ENCODE measurements at regions not wholly inside any gene's neighbourhood (a gene's known extent, or its start where the extent isn't known, plus 50 kb on each side); places are given as distances from the start of the nearest gene placed in this dataset.

- no peaks in the 10 kb centered on the region for H3K9me3 ChIP-seq (ENCODE audit: control insufficient read depth, insufficient read depth, low read length)
- H3K36me3 ChIP-seq (ENCODE audit: control insufficient read depth, insufficient read depth, low read length) = no peaks in the 10 kb centered on the region
- H3K27ac ChIP-seq (ENCODE audit: low read depth, low read length) = no peak overlapping the region
- H3K27me3 ChIP-seq (ENCODE audit: control insufficient read depth, insufficient read depth, low read length) = no peaks in the 10 kb centered on the region
- no peak overlapping the region for H3K9ac ChIP-seq (ENCODE audit: low read depth, low read length)
- no peak overlapping the region for H3K4me3 ChIP-seq (ENCODE audit: low read depth, low read length)
- H3K4me1 ChIP-seq (ENCODE audit: control insufficient read depth, insufficient read depth, low read length) = peaks cover 33% of the 10 kb centered on the region
These were observed 281.6 kb upstream of the SEMA6A start for GRCh38 chr5:116856271-116856670.

GRCh38 chr5:116853992-116854391, 279.4 kb upstream of the SEMA6A start:
- no peaks in the 10 kb centered on the region for H3K36me3 ChIP-seq (ENCODE audit: control insufficient read depth, insufficient read depth, low read length)
- H3K27ac ChIP-seq (ENCODE audit: low read depth, low read length) = no peak overlapping the region
- no peak overlapping the region for H3K4me3 ChIP-seq (ENCODE audit: low read depth, low read length)
- no peaks in the 10 kb centered on the region for H3K27me3 ChIP-seq (ENCODE audit: control insufficient read depth, insufficient read depth, low read length)
- no peak overlapping the region for H3K9ac ChIP-seq (ENCODE audit: low read depth, low read length)
- peaks cover 33% of the 10 kb centered on the region for H3K4me1 ChIP-seq (ENCODE audit: control insufficient read depth, insufficient read depth, low read length)
- no peaks in the 10 kb centered on the region for H3K9me3 ChIP-seq (ENCODE audit: control insufficient read depth, insufficient read depth, low read length)

- Histone ChIP-seq H3K4me3 (ENCODE audit: low read depth, low read length) (no peak overlapping the region), H3K36me3 (ENCODE audit: control insufficient read depth, insufficient read depth, low read length) (no peaks in the 10 kb centered on the region), H3K27ac (ENCODE audit: low read depth, low read length) (no peak overlapping the region), H3K9ac (ENCODE audit: low read depth, low read length) (no peak overlapping the region), H3K4me1 (ENCODE audit: control insufficient read depth, insufficient read depth, low read length) (peaks cover 6% of the 10 kb centered on the region), H3K27me3 (ENCODE audit: control insufficient read depth, insufficient read depth, low read length) (no peaks in the 10 kb centered on the region), H3K9me3 (ENCODE audit: control insufficient read depth, insufficient read depth, low read length) (no peaks in the 10 kb centered on the region)
These were observed 274.4 kb upstream of the SEMA6A start for GRCh38 chr5:116848954-116849581.

DNA sequence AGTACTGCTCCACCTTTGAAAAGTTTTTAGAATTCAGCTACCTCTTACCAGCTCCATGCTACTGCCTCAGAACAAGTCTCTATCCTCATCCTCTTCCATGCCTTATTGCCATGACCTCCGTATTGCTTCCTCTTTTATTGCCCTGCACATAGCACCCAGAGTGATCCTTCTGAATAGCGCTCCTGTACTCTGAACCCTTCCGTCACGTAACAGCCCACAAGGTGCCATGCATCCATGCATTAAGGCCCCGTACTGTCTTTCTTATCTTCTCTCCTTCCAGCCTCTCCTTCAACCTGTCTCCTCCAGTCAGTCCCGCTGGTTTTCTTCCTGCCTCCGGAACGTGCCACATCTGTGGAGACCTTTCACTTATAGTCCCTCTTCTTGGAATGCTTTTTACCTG, 273.3 kb upstream of the SEMA6A start:
- Histone ChIP-seq H3K9ac (ENCODE audit: low read depth, low read length) (no peak overlapping the region), H3K36me3 (ENCODE audit: control insufficient read depth, insufficient read depth, low read length) (no peaks in the 10 kb centered on the region), H3K4me1 (ENCODE audit: control insufficient read depth, insufficient read depth, low read length) (peaks cover 3% of the 10 kb centered on the region; the same call in 1 of the 2 replicates), H3K27ac (ENCODE audit: low read depth, low read length) (no peak overlapping the region), H3K27me3 (ENCODE audit: control insufficient read depth, insufficient read depth, low read length) (no peaks in the 10 kb centered on the region), H3K4me3 (ENCODE audit: low read depth, low read length) (no peak overlapping the region), H3K9me3 (ENCODE audit: control insufficient read depth, insufficient read depth, low read length) (no peaks in the 10 kb centered on the region)

- H3K36me3 ChIP-seq (ENCODE audit: control insufficient read depth, insufficient read depth, low read length) = no peaks in the 10 kb centered on the region
- no peak overlapping the region for H3K27ac ChIP-seq (ENCODE audit: low read depth, low read length)
- no peak overlapping the region for H3K4me3 ChIP-seq (ENCODE audit: low read depth, low read length)
- H3K9ac ChIP-seq (ENCODE audit: low read depth, low read length) = no peak overlapping the region
- H3K9me3 ChIP-seq (ENCODE audit: control insufficient read depth, insufficient read depth, low read length) = no peaks in the 10 kb centered on the region
- H3K27me3 ChIP-seq (ENCODE audit: control insufficient read depth, insufficient read depth, low read length) = no peaks in the 10 kb centered on the region
- H3K4me1 ChIP-seq (ENCODE audit: control insufficient read depth, insufficient read depth, low read length) = 0 out of 2 replicates have a peak, but pooled peaks cover 3% of the 10 kb centered on the region
These were observed 269.4 kb upstream of the SEMA6A start for GRCh38 chr5:116844015-116844414.

DNA sequence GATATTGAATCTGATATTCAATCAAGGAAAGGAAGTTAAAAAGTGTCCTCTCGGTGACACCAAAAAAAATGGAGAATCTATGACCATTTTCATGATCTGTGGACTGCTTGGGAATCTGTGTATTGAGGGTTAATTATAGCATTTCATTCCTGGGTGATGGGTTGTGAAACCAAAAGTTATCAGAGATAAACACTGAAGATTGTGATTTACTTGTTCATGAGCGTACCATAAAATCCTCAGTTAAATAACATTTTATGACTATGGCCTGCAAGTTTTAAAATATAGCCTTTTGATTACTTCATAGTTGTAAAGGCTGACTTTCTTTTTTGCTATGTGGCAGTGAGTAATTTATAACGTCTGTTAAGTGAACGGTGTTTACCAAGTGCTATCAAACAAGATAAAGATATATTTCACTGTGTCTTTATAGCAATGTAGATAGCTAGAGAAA, 267.9 kb upstream of the SEMA6A start:
- Histone ChIP-seq H3K4me1 (ENCODE audit: control insufficient read depth, insufficient read depth, low read length) (0 out of 2 replicates have a peak, but pooled peaks cover 3% of the 10 kb centered on the region), H3K27ac (ENCODE audit: low read depth, low read length) (no peak overlapping the region), H3K36me3 (ENCODE audit: control insufficient read depth, insufficient read depth, low read length) (no peaks in the 10 kb centered on the region), H3K9ac (ENCODE audit: low read depth, low read length) (no peak overlapping the region), H3K9me3 (ENCODE audit: control insufficient read depth, insufficient read depth, low read length) (no peaks in the 10 kb centered on the region), H3K27me3 (ENCODE audit: control insufficient read depth, insufficient read depth, low read length) (no peaks in the 10 kb centered on the region), H3K4me3 (ENCODE audit: low read depth, low read length) (no peak overlapping the region)

GRCh38 chr5:116841734-116842133, 267.1 kb upstream of the SEMA6A start:
- 0 out of 2 replicates have a peak, but pooled peaks cover 3% of the 10 kb centered on the region for H3K4me1 ChIP-seq (ENCODE audit: control insufficient read depth, insufficient read depth, low read length)
- H3K9ac ChIP-seq (ENCODE audit: low read depth, low read length) = no peak overlapping the region
- no peak overlapping the region for H3K4me3 ChIP-seq (ENCODE audit: low read depth, low read length)
- no peaks in the 10 kb centered on the region for H3K9me3 ChIP-seq (ENCODE audit: control insufficient read depth, insufficient read depth, low read length)
- no peaks in the 10 kb centered on the region for H3K36me3 ChIP-seq (ENCODE audit: control insufficient read depth, insufficient read depth, low read length)
- H3K27ac ChIP-seq (ENCODE audit: low read depth, low read length) = no peak overlapping the region
- no peaks in the 10 kb centered on the region for H3K27me3 ChIP-seq (ENCODE audit: control insufficient read depth, insufficient read depth, low read length)

DNA sequence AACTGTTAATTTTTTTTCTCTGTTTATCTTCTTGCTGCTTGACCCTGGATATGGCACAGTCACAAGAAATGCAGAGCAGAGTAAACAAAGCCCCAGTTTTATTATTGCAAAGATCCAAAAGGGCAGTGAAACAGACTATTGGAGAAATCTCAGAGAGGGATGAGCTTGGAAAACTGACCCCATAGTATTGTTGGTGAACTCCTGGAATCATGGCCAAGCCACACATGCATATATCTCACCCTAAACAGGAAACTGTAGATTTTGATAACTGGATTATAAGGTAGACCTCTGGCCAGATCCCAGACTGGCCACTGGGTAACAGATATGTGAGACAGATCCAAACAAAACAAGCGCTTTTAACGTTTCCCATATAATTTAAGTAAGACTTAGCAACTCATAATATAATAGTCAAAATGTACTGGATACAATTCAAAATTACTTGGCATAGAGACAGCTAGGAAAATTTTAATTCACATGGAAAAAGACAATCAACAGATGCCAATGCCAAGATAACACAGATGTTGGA, 263.5 kb upstream of the SEMA6A start:
- H3K27ac ChIP-seq (ENCODE audit: low read depth, low read length) = no peak overlapping the region
- H3K27me3 ChIP-seq (ENCODE audit: control insufficient read depth, insufficient read depth, low read length) = no peaks in the 10 kb centered on the region
- no peaks in the 10 kb centered on the region for H3K4me1 ChIP-seq (ENCODE audit: control insufficient read depth, insufficient read depth, low read length)
- no peaks in the 10 kb centered on the region for H3K9me3 ChIP-seq (ENCODE audit: control insufficient read depth, insufficient read depth, low read length)
- no peak overlapping the region for H3K9ac ChIP-seq (ENCODE audit: low read depth, low read length)
- H3K4me3 ChIP-seq (ENCODE audit: low read depth, low read length) = no peak overlapping the region
- no peaks in the 10 kb centered on the region for H3K36me3 ChIP-seq (ENCODE audit: control insufficient read depth, insufficient read depth, low read length)

DNA sequence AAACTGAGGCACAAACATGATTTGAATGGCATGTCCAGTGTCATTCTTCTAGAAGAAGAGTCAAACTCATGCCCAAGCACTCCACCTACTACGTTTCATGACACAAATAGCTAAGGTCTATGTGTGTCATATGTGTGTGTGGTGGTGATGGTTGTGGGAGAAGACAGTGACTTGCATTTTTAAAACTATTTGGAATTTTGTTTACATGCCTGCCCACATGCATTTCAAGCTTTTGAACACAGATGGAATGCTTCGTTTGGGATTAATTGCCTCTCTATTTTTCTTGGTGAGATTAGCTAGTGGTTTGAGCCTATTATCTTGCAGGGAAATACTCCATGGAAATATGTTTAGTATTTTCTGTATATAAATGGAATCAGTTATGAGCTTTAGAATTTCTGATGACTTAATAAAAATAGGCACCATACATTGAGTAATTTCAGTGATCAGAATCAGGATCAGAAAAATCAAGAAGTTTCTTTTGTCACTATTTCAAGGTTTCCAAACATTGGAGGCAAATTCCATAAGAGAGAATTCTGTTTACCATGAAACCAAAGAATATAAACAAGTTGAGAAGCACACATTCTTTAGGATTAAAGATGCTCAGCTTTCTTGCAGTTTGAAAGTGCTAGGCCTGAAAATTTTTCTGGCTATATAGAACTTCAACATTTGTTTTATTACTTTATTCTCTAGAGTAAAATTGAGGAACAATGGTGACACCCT, 260.3 kb upstream of the SEMA6A start:
- Histone ChIP-seq H3K4me3 (ENCODE audit: low read depth, low read length) (no peak overlapping the region), H3K36me3 (ENCODE audit: control insufficient read depth, insufficient read depth, low read length) (no peaks in the 10 kb centered on the region), H3K27me3 (ENCODE audit: control insufficient read depth, insufficient read depth, low read length) (no peaks in the 10 kb centered on the region), H3K9me3 (ENCODE audit: control insufficient read depth, insufficient read depth, low read length) (no peaks in the 10 kb centered on the region), H3K9ac (ENCODE audit: low read depth, low read length) (no peak overlapping the region), H3K27ac (ENCODE audit: low read depth, low read length) (no peak overlapping the region), H3K4me1 (ENCODE audit: control insufficient read depth, insufficient read depth, low read length) (no peaks in the 10 kb centered on the region)

GRCh38 chr5:116830079-116830478, 255.5 kb upstream of the SEMA6A start:
- no peaks in the 10 kb centered on the region for H3K27me3 ChIP-seq (ENCODE audit: control insufficient read depth, insufficient read depth, low read length)
- H3K9ac ChIP-seq (ENCODE audit: low read depth, low read length) = no peak overlapping the region
- peaks cover 5% of the 10 kb centered on the region for H3K4me1 ChIP-seq (ENCODE audit: control insufficient read depth, insufficient read depth, low read length)
- no peak overlapping the region for H3K27ac ChIP-seq (ENCODE audit: low read depth, low read length)
- no peaks in the 10 kb centered on the region for H3K9me3 ChIP-seq (ENCODE audit: control insufficient read depth, insufficient read depth, low read length)
- no peaks in the 10 kb centered on the region for H3K36me3 ChIP-seq (ENCODE audit: control insufficient read depth, insufficient read depth, low read length)
- H3K4me3 ChIP-seq (ENCODE audit: low read depth, low read length) = no peak overlapping the region

- no peaks in the 10 kb centered on the region for H3K9me3 ChIP-seq (ENCODE audit: control insufficient read depth, insufficient read depth, low read length)
- H3K36me3 ChIP-seq (ENCODE audit: control insufficient read depth, insufficient read depth, low read length) = no peaks in the 10 kb centered on the region
- H3K27me3 ChIP-seq (ENCODE audit: control insufficient read depth, insufficient read depth, low read length) = no peaks in the 10 kb centered on the region
- peaks cover 26% of the 10 kb centered on the region for H3K4me1 ChIP-seq (ENCODE audit: control insufficient read depth, insufficient read depth, low read length)
- no peak overlapping the region for H3K27ac ChIP-seq (ENCODE audit: low read depth, low read length)
- H3K4me3 ChIP-seq (ENCODE audit: low read depth, low read length) = no peak overlapping the region
- no peak overlapping the region for H3K9ac ChIP-seq (ENCODE audit: low read depth, low read length)
These were observed 252.5 kb upstream of the SEMA6A start for GRCh38 chr5:116827078-116827477.
